ENCODE measurements at regions not wholly inside any gene's neighbourhood (a gene's known extent, or its start where the extent isn't known, plus 50 kb on each side); places are given as distances from the start of the nearest gene placed in this dataset.

DNA sequence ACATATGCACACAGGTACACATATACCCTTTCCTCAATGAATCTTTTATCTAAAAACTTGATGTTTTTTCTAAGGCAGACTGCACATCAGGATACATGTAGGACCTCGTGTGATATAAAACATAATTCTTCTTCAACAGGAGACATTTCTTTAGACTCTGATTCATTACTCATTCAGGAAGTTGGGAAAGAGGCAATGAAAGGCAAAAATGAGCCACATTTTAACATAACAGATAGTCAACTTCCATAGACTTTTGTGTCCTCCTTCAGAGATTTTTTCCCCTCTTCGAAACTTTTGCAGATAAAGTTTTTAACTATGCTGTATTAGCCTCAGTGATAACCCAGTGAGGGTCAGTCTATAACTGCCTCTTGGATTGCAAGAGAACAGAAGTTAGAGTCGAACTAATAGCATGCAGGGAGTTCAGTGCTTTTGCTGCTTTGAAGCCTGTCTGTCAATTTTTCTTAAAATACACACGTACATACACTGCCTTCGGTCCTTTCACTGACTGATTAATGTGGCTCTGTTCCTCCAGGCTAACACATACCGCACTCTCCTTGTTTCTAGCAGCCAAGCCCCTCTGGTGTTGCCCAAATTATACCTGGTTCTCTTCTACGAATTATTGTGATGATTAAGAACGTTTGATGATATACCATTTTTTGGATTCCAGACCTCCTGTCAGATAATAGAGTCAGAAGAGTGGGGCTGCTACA, 562.5 kb upstream of the MAP3K7 start:
- no peak for DNase-seq

- no peak for DNase-seq
Measured at GRCh38 chr6:91144126-91144525, 557.3 kb upstream of the MAP3K7 start.

DNA sequence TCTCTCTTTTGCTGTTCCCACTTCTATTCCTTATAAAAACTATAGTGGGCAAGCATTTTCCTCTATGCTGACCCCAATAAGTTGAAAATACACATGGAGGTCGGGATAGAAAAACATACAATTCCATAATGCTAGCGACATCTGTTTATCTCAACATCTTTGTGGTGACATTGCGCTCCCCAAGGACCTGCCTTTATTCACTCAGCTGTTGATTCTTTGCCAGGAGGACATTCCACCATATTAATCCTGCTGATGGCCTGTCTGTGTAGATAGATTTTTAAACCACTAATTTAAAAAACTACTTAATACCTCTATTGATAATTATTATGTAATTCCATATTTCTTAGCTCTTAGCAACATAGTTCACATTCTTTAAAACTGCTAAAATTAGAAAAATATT, 555.3 kb upstream of the MAP3K7 start:
- no peak for DNase-seq

- DNase-seq = no peak
Measured at GRCh38 chr6:91141346-91141745, 554.5 kb upstream of the MAP3K7 start.

GRCh38 chr6:91140449-91140848, 553.6 kb upstream of the MAP3K7 start:
- no peak for DNase-seq

GRCh38 chr6:91137286-91137685, 550.4 kb upstream of the MAP3K7 start:
- DNase-seq = no peak

DNA sequence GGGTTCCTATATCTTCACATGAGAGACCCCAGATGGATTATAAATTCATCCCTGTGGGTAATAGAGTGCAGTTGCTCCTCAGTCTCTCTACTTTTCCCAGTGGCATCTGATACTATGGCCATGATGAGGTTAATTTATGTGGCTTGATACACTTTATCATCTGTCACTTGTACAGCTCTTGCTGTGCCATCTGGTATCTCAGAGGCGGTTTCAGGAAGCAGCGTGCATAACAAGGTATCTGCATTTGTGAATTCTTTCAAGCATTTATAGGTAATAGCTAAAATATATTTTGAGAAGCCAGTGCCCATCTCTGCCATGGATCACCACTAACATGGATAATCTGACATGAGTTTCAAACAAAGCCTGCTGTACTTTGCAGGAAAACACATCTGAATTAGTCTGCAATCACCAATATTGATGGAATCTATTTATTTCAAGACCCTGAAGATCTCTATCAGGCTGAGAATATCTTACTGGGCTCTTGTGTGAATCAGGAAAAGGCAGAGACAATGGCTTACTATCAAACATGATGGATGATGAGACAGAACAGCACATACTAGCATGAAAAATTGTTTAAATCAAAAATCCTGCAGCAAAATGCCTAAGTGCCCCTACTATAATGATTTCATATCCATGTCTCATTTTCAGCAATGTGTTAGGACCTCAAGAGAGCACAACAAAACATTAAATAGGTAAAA, 548.7 kb upstream of the MAP3K7 start:
- no peak for DNase-seq

DNA sequence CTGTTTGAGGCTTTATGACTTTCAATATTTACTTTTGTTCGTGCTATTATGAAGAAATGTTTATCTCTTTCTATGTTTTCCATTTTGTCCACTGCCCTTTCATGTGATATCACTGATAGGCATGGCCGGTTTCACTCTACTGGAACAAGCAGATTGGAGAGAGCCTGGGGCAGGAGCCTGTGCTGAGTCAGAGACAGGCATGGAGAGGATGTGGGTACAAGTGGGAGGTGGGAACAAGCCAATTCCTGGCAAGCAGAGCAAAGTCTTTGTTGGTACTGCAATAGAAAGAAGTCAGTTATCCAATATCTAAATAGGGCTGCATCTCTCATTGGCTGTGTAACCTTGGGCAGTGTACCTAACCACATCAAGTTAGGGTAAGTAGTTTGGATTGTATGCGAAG, 545.6 kb upstream of the MAP3K7 start:
- DNase-seq = no peak

DNA sequence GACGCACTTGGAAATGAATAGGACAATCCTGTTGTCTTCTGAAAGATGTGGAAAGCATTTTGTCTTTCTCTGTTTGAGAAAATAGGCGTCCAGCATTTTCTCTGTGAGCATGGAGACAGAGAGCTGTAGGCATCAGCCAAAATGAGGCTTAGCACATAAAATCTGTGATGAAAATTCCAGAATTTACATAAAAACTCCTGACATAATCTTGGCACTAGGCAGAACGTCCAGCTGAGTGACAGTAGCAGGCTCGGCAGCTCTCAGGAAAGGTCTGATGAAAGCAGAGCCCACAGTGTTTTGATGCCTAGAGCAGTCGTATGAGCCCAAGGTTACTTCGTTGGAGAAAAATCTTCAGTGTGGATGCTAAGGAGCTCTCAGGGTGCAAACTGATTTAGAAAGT, 543.3 kb upstream of the MAP3K7 start:
- DNase-seq = no peak

- DNase-seq = no peak
Measured at GRCh38 chr6:91127752-91128151, 540.9 kb upstream of the MAP3K7 start.

- DNase-seq = no peak
Measured at GRCh38 chr6:91126876-91127275, 540.0 kb upstream of the MAP3K7 start.

- DNase-seq = no peak
Measured at GRCh38 chr6:91117550-91117949, 530.7 kb upstream of the MAP3K7 start.

- no peak for DNase-seq
Measured at GRCh38 chr6:91114123-91114708, 527.3 kb upstream of the MAP3K7 start.

DNA sequence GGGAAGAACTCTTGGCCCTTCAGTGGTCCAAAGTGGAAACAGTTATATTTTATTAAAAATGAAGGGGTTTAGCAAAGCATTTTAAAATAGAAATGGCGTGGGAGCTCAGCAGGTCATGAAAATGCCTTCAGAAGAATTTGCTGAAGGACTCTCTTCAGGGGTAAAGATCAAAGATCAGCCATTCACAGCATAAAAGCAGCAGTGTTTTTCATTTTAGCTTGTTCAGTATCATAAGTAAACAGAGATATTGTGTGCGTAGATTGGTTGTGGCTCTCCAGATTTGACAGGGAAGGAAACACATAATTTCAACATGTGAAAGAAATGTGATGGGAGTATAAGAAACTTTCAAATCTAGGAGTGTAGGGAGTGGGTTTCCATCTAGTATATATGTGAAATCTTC, 519.2 kb upstream of the MAP3K7 start:
- DNase-seq = no peak

- no peak for DNase-seq
Measured at GRCh38 chr6:91105532-91105931, 518.7 kb upstream of the MAP3K7 start.

DNA sequence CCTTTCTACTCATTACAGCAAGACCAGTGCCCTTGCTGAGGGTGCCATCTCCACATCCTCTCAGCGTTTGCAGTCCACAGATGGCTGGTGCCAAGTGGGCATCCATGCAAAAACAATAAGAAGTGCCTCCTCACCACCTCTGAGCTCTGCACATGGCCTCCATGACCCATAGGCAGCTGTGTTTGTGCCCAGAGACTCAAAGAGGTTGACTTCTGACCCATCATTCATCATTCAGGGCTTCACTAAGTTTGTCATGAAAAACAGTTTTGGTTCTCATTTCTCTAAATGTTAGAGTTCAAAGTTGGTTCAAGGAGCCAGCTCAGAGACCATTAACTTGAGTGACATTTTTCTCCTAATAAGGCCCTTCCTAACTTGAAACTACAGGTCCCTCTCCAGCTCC, 512.6 kb upstream of the MAP3K7 start:
- no peak for DNase-seq

GRCh38 chr6:91098006-91098405, 511.1 kb upstream of the MAP3K7 start:
- DNase-seq = no peak

- DNase-seq = no peak
Measured at GRCh38 chr6:91097364-91097763, 510.5 kb upstream of the MAP3K7 start.

GRCh38 chr6:91094806-91095475, 508.1 kb upstream of the MAP3K7 start:
- no peak for DNase-seq

DNA sequence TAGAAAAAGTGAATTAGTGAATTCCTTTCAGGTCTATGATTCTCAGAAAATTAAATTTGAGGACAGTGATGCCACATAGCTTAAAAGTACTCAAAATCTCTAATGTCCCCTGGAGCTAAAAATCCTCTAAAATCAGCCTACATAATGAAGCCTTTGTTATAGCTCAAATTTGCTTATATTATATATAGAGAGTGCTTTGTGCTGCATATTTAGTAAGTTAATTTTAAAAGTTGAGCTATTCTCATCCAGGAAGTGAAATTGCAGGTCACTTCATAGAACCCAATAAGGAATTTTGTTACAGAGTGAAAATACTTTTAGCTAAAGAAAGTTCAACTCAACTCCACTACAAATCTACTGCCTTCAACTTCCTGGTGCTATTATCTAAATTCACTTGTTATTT, 507.5 kb upstream of the MAP3K7 start:
- DNase-seq = no peak

DNA sequence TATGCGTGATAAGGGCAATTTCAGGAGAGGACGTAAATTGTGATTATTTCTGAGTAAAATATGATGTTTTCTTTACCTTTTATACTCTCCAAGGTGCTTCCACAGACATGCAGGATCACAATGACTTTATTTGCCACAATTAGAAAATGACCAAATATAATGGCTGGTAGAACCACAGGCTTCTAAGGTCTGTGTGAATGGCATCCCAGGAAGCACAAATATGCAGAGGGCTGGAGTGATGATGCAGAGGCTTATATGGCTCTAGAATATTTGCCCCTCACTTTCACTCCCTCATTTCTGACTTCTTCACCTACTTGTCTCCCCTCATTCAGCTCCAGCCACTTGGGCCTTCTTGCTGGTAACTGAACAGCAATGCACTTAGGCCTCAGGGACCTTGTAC, 502.1 kb upstream of the MAP3K7 start:
- no peak for DNase-seq

DNA sequence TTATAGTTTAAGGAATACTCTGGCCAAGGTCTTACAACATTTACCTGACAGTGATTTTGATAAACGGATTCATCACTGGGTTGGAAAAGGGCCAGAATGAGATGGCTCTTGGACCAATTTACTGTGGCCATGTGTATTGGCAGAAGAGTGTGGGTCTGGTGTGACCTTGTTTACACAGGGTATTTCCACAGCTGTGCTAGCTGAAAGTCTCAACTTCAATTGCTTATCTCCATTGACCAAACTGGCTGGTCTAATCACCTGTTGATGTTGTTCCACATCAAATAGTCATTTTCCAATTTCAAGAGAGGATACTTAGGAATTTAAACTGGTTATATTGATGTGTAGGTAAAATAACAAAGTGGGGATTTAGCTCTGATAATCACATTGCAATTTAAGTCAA, 501.6 kb upstream of the MAP3K7 start:
- DNase-seq = no peak

DNA sequence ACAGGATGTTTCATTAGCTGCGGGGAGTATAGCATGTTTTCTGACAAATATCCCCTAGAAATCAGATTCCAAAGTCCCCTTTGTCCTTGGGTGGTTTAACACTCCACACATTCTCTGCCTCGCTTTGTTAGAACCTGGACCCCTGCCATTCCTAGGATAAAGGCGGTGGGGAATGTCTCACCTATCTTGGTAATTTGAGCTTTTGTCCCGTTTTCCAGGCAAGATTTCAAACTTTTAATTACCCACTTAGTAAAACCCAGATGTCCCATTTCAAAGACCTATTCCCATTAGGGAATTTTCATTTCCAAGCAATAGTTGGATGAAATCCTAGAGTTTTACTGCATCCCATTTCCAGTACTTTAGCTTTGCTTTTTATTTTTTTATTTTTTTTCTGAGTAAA, 501.0 kb upstream of the MAP3K7 start:
- no peak for DNase-seq

GRCh38 chr6:91083211-91083610, 496.3 kb upstream of the MAP3K7 start:
- DNase-seq = no peak
